ENCODE measurements at regions not wholly inside any gene's neighbourhood (a gene's known extent, or its start where the extent isn't known, plus 50 kb on each side); places are given as distances from the start of the nearest gene placed in this dataset.

DNA sequence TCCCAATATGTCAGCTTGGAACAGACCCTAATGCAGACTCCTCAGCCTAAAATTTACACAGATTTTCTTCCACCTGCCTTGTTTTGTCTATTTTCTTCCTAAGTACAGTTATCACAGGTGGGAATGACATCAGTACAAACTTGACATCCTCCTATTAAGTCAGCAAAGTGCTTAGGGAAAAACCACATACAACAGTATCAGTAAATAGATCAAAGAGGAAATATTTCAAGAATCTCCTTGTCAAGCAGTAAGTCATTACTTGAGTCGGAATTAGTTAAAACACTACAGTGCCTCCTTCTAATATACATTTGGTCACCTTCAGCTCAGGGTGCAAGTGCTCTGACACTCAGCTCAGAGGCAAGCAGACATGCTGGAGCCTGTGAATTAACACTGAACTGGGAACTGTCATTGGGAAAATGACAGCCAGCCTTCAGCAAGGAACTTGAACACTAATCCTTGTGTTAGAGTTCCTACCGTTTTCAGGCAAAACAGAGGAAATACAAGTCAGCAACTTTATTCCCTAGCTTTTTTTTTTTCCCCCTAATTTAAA lies 394.3 kb upstream of the HTR2A start:
- no peaks in the 10 kb centered on the region for H3K9me1 ChIP-seq (replicated peaks; ENCODE audit: control insufficient read depth, extremely low read depth, insufficient read depth, low read length)
- FAIRE-seq: no peak
- POLR2A ChIA-PET: no interaction called here
- dilution Hi-C loops (cut with MboI; ENCODE audit: extremely low pct_ligation_motif_present, low sequenced_read_pairs) (no loop called here), intact Hi-C loops (cut with micrococcal nuclease) (no loop called here)
- no peak overlapping the region for H2AFZ ChIP-seq (ENCODE audit: low read depth, low read length)
- H3K4me1 ChIP-seq (ENCODE audit: control insufficient read depth, extremely low read depth, insufficient read depth, low read length): no peaks in the 10 kb centered on the region
- no peak overlapping the region for H3K4me3 ChIP-seq (replicated peaks in 1 of 3; ENCODE audit: insufficient read depth in 1 of 3, low read depth in 1 of 3, low read length in 3 of 3)
- no peaks in the 10 kb centered on the region for H3K36me3 ChIP-seq (ENCODE audit: control insufficient read depth in 2 of 2, extremely low read depth in 1 of 2, insufficient read depth in 2 of 2, low read length in 2 of 2)
- H3K9ac ChIP-seq (replicated peaks; ENCODE audit: extremely low read depth, insufficient read depth, low read length): no peak overlapping the region
- peaks cover 12% of the 10 kb centered on the region for H3K9me3 ChIP-seq (replicated peaks; ENCODE audit: control insufficient read depth, insufficient read depth, low read length)
- no TSS peak for BruUV-seq (replicated peaks)
- no peak for TF ChIP-seq GATA2 (IDR thresholded peaks at IDR 0.05; ENCODE audit: insufficient read depth, insufficient read length, low read depth, low read length)
- H4K20me1 ChIP-seq (replicated peaks; ENCODE audit: control insufficient read depth, extremely low read depth, insufficient read depth, low read length): no peaks in the 10 kb centered on the region
- no peaks in the 10 kb centered on the region for H3K27me3 ChIP-seq (ENCODE audit: control insufficient read depth in 2 of 2, insufficient read depth in 2 of 2, low read length in 2 of 2)
- DNase-seq (ENCODE audit: low read depth, low spot score): no peak
- H3K4me2 ChIP-seq (ENCODE audit: insufficient read depth, low read length): no peak overlapping the region
- H3K27ac ChIP-seq (ENCODE audit: insufficient read depth, low read depth, low read length): no peak overlapping the region
- CTCF ChIA-PET: no interaction called here
- H3K79me2 ChIP-seq (ENCODE audit: control insufficient read depth, insufficient read depth, low read length): no peaks in the 10 kb centered on the region

DNA sequence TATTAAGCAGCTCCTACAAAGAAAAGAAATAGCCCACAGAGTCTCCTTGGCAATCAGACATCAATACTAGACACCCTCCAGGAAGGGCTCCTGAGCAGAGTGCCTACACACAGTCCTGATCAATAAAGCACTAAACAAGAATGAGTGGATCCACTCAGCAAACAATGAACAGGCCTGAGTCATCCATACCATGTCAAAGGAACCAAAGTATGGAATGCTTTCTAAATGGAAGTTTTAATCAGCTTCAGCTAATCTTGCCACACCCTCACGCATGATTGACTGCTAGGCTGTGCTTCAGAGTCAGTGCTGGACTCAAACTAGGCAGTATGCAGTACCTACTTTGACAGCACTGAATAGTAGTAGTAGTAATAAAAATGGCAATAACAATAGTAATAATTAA lies 392.7 kb upstream of the HTR2A start:
- no peak overlapping the region for H3K4me2 ChIP-seq (ENCODE audit: insufficient read depth, low read length)
- intact Hi-C loops (cut with micrococcal nuclease) (no loop called here), dilution Hi-C loops (cut with MboI; ENCODE audit: extremely low pct_ligation_motif_present, low sequenced_read_pairs) (no loop called here)
- no peak overlapping the region for H3K9ac ChIP-seq (replicated peaks; ENCODE audit: extremely low read depth, insufficient read depth, low read length)
- H4K20me1 ChIP-seq (replicated peaks; ENCODE audit: control insufficient read depth, extremely low read depth, insufficient read depth, low read length): no peaks in the 10 kb centered on the region
- BruUV-seq (replicated peaks): no TSS peak
- TF ChIP-seq FOS (IDR thresholded peaks at IDR 0.05; ENCODE audit: borderline replicate concordance, insufficient read depth, low read length) (no peak), POLR2A (IDR thresholded peaks at IDR 0.05; ENCODE audit: low read depth, low read length) (no peak), POLR2AphosphoS5 (IDR thresholded peaks at IDR 0.05; ENCODE audit: insufficient read depth, low read depth, low read length) (no peak), EZH2 (IDR thresholded peaks at IDR 0.05; ENCODE audit: borderline replicate concordance, low read depth, low read length, severe bottlenecking) (no peak), GATA2 (IDR thresholded peaks at IDR 0.05; ENCODE audit: insufficient read depth, insufficient read length, low read depth, low read length) (no peak), JUN (IDR thresholded peaks at IDR 0.05; ENCODE audit: borderline replicate concordance, insufficient read depth, insufficient read length, low read depth) (no peak), MYC (IDR thresholded peaks at IDR 0.05; ENCODE audit: low read depth, low read length) (no peak)
- TF ChIP-seq, protein P1, sequence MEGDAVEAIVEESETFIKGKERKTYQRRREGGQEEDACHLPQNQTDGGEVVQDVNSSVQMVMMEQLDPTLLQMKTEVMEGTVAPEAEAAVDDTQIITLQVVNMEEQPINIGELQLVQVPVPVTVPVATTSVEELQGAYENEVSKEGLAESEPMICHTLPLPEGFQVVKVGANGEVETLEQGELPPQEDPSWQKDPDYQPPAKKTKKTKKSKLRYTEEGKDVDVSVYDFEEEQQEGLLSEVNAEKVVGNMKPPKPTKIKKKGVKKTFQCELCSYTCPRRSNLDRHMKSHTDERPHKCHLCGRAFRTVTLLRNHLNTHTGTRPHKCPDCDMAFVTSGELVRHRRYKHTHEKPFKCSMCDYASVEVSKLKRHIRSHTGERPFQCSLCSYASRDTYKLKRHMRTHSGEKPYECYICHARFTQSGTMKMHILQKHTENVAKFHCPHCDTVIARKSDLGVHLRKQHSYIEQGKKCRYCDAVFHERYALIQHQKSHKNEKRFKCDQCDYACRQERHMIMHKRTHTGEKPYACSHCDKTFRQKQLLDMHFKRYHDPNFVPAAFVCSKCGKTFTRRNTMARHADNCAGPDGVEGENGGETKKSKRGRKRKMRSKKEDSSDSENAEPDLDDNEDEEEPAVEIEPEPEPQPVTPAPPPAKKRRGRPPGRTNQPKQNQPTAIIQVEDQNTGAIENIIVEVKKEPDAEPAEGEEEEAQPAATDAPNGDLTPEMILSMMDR (IDR thresholded peaks at IDR 0.05; ENCODE audit: extremely low read depth in 1 of 2, insufficient read depth in 1 of 2, low read depth in 1 of 2, low read length in 2 of 2): no peak
- TF ChIP-seq, protein P2, sequence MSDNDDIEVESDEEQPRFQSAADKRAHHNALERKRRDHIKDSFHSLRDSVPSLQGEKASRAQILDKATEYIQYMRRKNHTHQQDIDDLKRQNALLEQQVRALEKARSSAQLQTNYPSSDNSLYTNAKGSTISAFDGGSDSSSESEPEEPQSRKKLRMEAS (IDR thresholded peaks at IDR 0.05; ENCODE audit: insufficient read depth, insufficient read length): no peak
- DNase-seq (ENCODE audit: low read depth, low spot score) (no peak), FAIRE-seq (no peak)
- no peaks in the 10 kb centered on the region for H3K9me1 ChIP-seq (replicated peaks; ENCODE audit: control insufficient read depth, extremely low read depth, insufficient read depth, low read length)
- CTCF ChIA-PET: no interaction called here
- H3K79me2 ChIP-seq (ENCODE audit: control insufficient read depth, insufficient read depth, low read length): no peaks in the 10 kb centered on the region
- no peaks in the 10 kb centered on the region for H3K4me1 ChIP-seq (ENCODE audit: control insufficient read depth, extremely low read depth, insufficient read depth, low read length)
- POLR2A ChIA-PET: no interaction called here
- H3K27ac ChIP-seq (ENCODE audit: insufficient read depth, low read depth, low read length): no peak overlapping the region
- no peak overlapping the region for H3K4me3 ChIP-seq (replicated peaks in 1 of 3; ENCODE audit: insufficient read depth in 1 of 3, low read depth in 1 of 3, low read length in 3 of 3)
- H2AFZ ChIP-seq (ENCODE audit: low read depth, low read length): no peak overlapping the region
- peaks cover 12% of the 10 kb centered on the region for H3K9me3 ChIP-seq (replicated peaks; ENCODE audit: control insufficient read depth, insufficient read depth, low read length)
- H3K36me3 ChIP-seq (ENCODE audit: control insufficient read depth in 2 of 2, extremely low read depth in 1 of 2, insufficient read depth in 2 of 2, low read length in 2 of 2): no peaks in the 10 kb centered on the region
- no peaks in the 10 kb centered on the region for H3K27me3 ChIP-seq (ENCODE audit: control insufficient read depth in 2 of 2, insufficient read depth in 2 of 2, low read length in 2 of 2)
